NCI-H146 treated with DMSO at 0.1 percent for 48 hours (cell line): ENCODE measurements at regions not wholly inside any gene's neighbourhood (a gene's known extent, or its start where the extent isn't known, plus 50 kb on each side); places are given as distances from the start of the nearest gene placed in this dataset.
"Not testable (repeated sequence)": the region's sequence is repeated elsewhere in the genome, so short reads cannot be mapped to it uniquely, and the experiment has no call there.

ENCODE experiments used
- DNase-seq: peaks from one replicate; lab custom pipeline; 2025; ENCODE audit not compliant: unreplicated experiment; lab: John Stamatoyannopoulos, UW

GRCh38 chr1:2948751-2949680 lies 72.3 kb upstream of the ACTRT2 start:
- no peak for DNase-seq

GRCh38 chr1:2949966-2950925 lies 71.0 kb upstream of the ACTRT2 start:
- DNase-seq: no peak

- DNase-seq: no peak
These were observed 70.4 kb upstream of the ACTRT2 start for GRCh38 chr1:2950926-2951305.

- no peak for DNase-seq
These were observed 69.4 kb upstream of the ACTRT2 start for GRCh38 chr1:2951856-2952255.

- no peak for DNase-seq
These were observed 68.9 kb upstream of the ACTRT2 start for GRCh38 chr1:2952371-2952770.

GRCh38 chr1:2952992-2953391 lies 68.3 kb upstream of the ACTRT2 start:
- no peak for DNase-seq

GRCh38 chr1:2953688-2954285 lies 67.5 kb upstream of the ACTRT2 start:
- no peak for DNase-seq

- DNase-seq: no peak
These were observed 65.6 kb upstream of the ACTRT2 start for GRCh38 chr1:2955652-2956051.

GRCh38 chr1:2956576-2956975 lies 64.7 kb upstream of the ACTRT2 start:
- no peak for DNase-seq

DNA sequence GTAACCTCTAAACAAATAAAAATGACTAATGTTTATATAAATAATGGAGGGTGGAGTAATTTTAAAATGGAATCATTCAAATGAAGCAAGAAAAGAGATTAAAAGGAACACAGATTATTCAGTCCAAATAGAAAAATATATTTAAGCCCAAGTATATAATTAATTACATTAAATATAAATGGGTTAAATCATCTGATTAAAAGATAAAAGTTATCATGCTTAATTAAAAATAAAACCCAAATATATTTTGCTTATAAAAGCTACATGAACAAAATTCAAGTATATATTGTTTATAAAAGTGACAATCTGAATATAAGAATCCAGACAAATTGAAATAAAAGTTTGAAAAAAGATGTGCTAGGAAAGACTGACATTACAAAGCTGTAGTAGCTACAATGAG lies 63.9 kb upstream of the ACTRT2 start:
- no peak for DNase-seq

DNA sequence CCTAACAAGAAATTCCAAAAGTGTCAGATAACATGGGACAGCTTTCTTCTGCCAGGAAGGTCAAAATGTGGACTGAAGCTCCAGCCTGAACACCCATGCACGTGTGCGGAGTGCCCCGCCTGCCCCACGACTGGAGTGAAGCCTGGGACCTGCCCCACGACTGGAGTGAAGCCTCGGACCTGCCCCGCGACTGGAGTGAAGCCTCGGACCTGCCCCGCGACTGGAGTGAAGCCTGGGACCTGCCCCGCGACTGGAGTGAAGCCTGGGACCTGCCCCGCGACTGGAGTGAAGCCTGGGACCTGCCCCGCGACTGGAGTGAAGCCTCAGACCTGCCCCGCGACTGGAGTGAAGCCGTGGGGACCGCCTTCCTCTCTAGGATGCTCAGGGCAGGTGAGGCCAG lies 61.4 kb upstream of the ACTRT2 start:
- not testable (repeated sequence) for DNase-seq

DNA sequence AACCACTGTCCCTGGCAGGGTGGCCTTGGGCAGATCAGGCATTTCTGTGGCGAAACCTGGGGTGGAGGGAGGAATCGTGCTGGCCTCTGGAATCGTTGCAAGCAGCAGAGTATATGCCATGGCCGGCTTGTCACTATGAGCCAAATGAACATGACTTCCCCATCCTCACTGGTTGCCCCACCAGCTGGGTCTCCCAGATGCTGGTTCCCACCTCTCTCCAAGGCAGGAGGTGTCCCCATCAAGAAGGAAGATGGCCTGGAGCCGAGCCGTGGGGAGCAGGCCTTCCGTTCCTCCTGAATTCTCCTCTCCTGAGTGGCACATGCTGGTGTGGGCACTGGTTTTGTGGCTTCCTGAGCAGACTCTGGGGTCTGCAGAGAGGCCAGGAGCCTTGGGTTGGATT lies 60.2 kb upstream of the ACTRT2 start:
- DNase-seq: no peak

GRCh38 chr1:2961661-2962060 lies 59.6 kb upstream of the ACTRT2 start:
- DNase-seq: no peak

- DNase-seq: no peak
These were observed 59.2 kb upstream of the ACTRT2 start for GRCh38 chr1:2962061-2962460.

DNA sequence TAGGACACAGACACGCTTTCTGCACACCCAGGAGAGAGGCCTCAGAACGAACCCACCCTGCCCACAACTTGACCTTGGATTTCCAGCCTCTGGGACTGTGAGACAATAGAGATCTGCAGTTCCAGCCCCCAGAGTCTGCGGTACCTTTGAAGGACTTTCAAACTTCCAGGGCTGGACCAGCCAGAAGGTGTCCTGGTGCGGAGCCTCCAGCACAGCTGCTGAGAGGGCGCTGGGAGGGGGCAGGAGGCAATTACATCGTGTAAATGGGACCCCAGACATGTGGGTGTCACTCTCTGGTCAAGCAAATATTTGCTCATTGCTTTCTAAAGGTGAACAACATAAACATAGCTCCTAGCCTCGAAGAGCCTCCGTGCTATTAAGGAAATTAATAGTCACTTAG lies 58.7 kb upstream of the ACTRT2 start:
- no peak for DNase-seq

GRCh38 chr1:2962946-2963345 lies 58.3 kb upstream of the ACTRT2 start:
- DNase-seq: no peak

GRCh38 chr1:2965676-2966075 lies 55.6 kb upstream of the ACTRT2 start:
- DNase-seq: no peak

- DNase-seq: no peak
These were observed 54.6 kb upstream of the ACTRT2 start for GRCh38 chr1:2966449-2967328.

DNA sequence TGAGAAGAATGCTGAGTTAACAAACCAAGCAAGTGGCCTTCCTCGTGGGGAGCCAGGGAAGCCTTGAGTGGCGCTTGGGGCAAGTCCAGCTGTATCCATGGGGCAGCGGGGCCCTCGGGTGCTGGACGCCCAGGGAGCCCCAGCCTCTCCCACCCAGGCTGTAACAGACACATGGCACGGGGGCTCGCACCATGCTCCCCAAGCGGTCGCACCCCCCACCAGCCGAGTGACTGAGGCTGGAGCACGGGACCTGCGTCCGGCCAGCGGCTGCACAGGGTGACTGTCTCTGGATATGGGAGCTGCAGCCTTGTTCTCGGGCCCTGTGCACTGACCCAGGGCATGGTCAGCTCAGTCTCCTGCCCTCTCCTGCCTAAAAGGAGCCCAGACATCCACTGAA lies 53.9 kb upstream of the ACTRT2 start:
- no peak for DNase-seq

GRCh38 chr1:2967881-2968280 lies 53.4 kb upstream of the ACTRT2 start:
- DNase-seq: no peak
